Common myeloid progenitor, CD34-positive (primary cell): ENCODE measurements at regions not wholly inside any gene's neighbourhood (a gene's known extent, or its start where the extent isn't known, plus 50 kb on each side); places are given as distances from the start of the nearest gene placed in this dataset.

Experiments
- CTCF ChIA-PET: fragments of 350-600 bp; sonication (Branson Sonifier 250); formaldehyde crosslinking; loops from one replicate; lab custom pipeline; 2021; ENCODE audit warnings: antibody characterized with exemption; lab: Charles Lee
- POLR2A ChIA-PET: fragments of 350-600 bp; sonication (Branson Sonifier 250); formaldehyde crosslinking; loops from one replicate; lab custom pipeline; 2021; ENCODE audit warnings: antibody characterized with exemption; lab: Charles Lee
- DNase-seq, 3 donors: peaks; one replicate each; pipeline versions ENCODE4 v3.0.0 to v3.0.0-alpha.2; 2013
- H3K27ac ChIP-seq, 2 experiments: 1 replicate in 1 of 2; 2 replicates in 1 of 2; pipeline ENCODE4 v1.7.0; 2013; ENCODE audit warnings: inconsistent platforms in 2 of 2, low read length in 2 of 2, mild to moderate bottlenecking in 2 of 2, low read depth in 1 of 2, moderate library complexity in 1 of 2; ENCODE audit not compliant: severe bottlenecking in 2 of 2, insufficient read depth in 1 of 2, poor library complexity in 1 of 2
- H3K27me3 ChIP-seq, 5 experiments: replicated peaks in 2 of 5; 1 replicate in 3 of 5; 2 replicates in 2 of 5; pipeline versions ENCODE4 v1.6.1 to v1.7.0; 2013; ENCODE audit warnings: low read length in 4 of 5, mild to moderate bottlenecking in 2 of 5, moderate library complexity in 2 of 5, inconsistent platforms in 1 of 5; ENCODE audit not compliant: insufficient read depth in 5 of 5, control insufficient read depth in 4 of 5
- H3K36me3 ChIP-seq, 4 experiments: 1 replicate in 2 of 4; 2 replicates in 2 of 4; pipeline versions ENCODE4 v1.6.1 to v1.7.0; 2013; ENCODE audit warnings: low read length in 3 of 4, control low read depth in 1 of 4, mild to moderate bottlenecking in 1 of 4; ENCODE audit not compliant: control insufficient read depth in 4 of 4, insufficient read depth in 4 of 4
- H3K4me1 ChIP-seq, 4 experiments: 1 replicate in 3 of 4; 2 replicates in 1 of 4; pipeline versions ENCODE4 v1.6.1 to v1.7.1; 2013; ENCODE audit warnings: low read length in 3 of 4, mild to moderate bottlenecking in 3 of 4, control low read depth in 1 of 4, inconsistent platforms in 1 of 4, moderate library complexity in 1 of 4; ENCODE audit not compliant: control insufficient read depth in 4 of 4, insufficient read depth in 4 of 4; ENCODE audit errors: control extremely low read depth in 1 of 4
- H3K4me3 ChIP-seq, 7 experiments: 1 replicate in 4 of 7; 2 replicates in 3 of 7; pipeline versions ENCODE4 v1.5.1 to v1.7.0; 2013; ENCODE audit warnings: mild to moderate bottlenecking in 7 of 7, low read length in 6 of 7, moderate library complexity in 6 of 7, inconsistent platforms in 2 of 7, low read depth in 2 of 7, control low read depth in 1 of 7; ENCODE audit not compliant: insufficient read depth in 4 of 7, control insufficient read depth in 1 of 7; ENCODE audit errors: extremely low read depth in 1 of 7
- H3K9me3 ChIP-seq, 5 experiments: 1 replicate in 4 of 5; 2 replicates in 1 of 5; pipeline versions ENCODE4 v1.6.1 to v1.7.1; 2013; ENCODE audit warnings: low read length in 4 of 5, mild to moderate bottlenecking in 2 of 5, inconsistent platforms in 1 of 5, low read depth in 1 of 5, moderate library complexity in 1 of 5; ENCODE audit not compliant: control insufficient read depth in 4 of 5, insufficient read depth in 2 of 5; ENCODE audit errors: control extremely low read depth in 1 of 5
- WGBS: methylation state at CpG from one replicate; pipeline ENCODE4 v1.1.5; 2013; ENCODE audit not compliant: insufficient coverage; 5-methylcytosine and 5-hydroxymethylcytosine counted together

DNA sequence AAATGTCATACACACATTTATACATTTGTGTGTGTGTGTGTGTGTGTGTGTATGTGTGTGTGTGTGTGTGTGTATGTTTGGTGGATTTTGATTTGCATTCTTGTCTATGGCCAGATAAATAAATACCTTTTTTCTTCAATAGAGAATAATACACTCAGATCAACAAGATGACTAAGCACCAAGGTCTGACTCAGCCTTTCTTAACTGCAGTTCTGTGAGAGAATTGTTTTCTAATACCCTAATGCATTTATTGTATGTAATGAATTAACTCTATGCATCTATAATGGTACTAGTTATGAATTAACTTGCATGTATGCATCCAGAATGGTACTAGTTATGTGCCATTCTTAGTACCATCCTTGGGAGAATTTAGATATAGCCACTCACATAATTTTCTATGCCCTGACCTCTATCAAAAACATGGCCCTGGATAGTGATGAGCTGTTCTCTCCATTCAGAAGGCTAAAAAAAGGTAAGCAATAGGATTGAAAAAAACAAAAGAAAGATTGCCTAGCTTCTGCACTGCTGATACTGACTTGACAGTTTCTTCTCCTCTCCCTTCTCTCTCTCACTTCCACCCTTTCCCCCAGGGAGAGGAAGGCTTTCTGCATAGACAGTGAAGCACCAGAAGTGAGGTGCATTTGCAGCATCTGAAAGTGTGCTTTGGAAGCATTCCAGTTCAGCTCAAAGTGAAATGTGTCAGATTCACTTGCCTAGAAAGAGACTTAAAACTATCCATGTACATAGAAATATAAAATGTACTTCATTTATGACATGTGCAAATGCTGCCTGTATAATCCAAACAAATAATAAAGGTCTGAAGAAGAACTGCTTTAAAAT is 55.1 kb upstream of the CCDC112 start:
- H3K27me3 ChIP-seq = no peaks in the 10 kb centered on the region
- ChIA-PET POLR2A (no interaction called here), CTCF (interaction anchor here (1.0 kb wide), 1 partner anchor 165 kb away, joined by 3 read pairs; no protein-coding TSS in a partner anchor)
- DNase-seq = peak in 2 of 3 donors; percentile 58 to 64
- H3K36me3 ChIP-seq = no peaks in the 10 kb centered on the region
- H3K27ac ChIP-seq = no peak overlapping the region
- H3K4me3 ChIP-seq = no peak overlapping the region
- H3K9me3 ChIP-seq = peaks cover 0 to 3% (median 0%) of the 10 kb centered on the region in 5 experiments
- no peaks in the 10 kb centered on the region for H3K4me1 ChIP-seq

DNA sequence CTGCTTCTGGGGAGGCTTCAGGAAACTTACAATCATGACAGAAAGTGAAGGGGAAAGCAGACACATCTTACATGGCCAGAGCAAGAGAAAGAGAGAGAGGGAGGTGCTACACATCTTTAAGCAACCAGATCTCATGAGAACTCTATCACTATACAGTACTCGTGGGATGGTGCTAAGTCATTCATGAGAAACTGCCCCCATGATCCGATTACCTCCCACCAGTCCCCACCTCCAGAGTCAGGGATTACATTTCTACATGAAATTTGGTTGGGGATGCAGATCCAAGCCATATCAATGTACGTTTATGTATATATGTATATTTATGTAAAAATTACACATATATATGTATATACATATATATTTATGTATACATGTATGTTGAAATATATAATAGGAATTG is 54.4 kb upstream of the CCDC112 start:
- H3K27ac ChIP-seq = no peak overlapping the region
- POLR2A ChIA-PET = no interaction called here
- peaks cover 0 to 2% (median 0%) of the 10 kb centered on the region in 5 experiments for H3K9me3 ChIP-seq
- no peak overlapping the region for H3K4me3 ChIP-seq
- no peak for DNase-seq
- no CpG with 5 or more reads among the region's 3 CpGs for WGBS
- CTCF ChIA-PET = interaction anchor here (1.5 kb wide), 1 partner anchor 49 kb away, joined by 3 read pairs; no protein-coding TSS in a partner anchor
- no peaks in the 10 kb centered on the region for H3K36me3 ChIP-seq
- H3K4me1 ChIP-seq = no peaks in the 10 kb centered on the region
- H3K27me3 ChIP-seq = no peaks in the 10 kb centered on the region

DNA sequence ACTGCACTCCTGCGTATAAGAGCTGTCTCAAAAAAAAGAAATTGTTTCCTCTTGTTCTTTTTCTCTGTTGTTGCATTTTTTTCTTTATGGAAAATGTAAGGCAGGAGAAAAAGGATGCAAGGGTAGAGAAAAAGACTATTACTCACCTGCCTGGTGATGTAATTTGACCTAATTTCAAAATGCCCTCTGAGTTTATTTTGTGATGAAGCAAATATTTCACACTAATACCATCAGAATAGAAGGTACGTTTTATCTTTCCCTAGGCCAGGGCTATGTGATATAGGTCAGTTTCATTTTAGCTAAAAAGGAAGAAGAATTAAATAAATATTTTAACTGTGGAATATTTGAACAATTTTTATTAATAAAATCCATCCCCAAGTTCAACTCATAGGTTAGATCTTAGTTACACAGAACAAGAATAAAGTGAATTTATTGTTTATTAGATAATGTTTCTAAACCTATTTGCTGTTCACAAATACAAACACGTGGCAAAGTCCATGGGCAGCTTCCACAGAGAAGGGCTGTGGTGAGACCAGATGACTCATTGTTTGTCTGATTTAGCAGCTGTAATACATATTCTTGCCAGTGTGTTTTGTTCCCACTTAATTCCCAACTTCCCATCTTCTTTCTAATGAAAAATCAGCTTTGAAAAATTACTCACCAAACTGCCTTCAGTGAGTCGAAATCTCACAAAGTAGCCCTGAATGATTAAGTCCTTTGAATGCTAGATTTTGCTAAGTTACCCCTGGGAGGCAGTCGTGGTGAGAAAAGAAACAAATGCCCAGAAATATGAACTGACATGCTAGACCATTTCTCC is 52.8 kb upstream of the CCDC112 start:
- Histone ChIP-seq H3K4me1 (no peaks in the 10 kb centered on the region), H3K36me3 (no peaks in the 10 kb centered on the region), H3K4me3 (no peak overlapping the region), H3K27me3 (no peaks in the 10 kb centered on the region), H3K27ac (no peak overlapping the region), H3K9me3 (peaks cover 0 to 2% (median 0%) of the 10 kb centered on the region in 5 experiments)
- POLR2A ChIA-PET = no interaction called here
- 100% methylated on average over 2 of the region's 5 CpGs for WGBS
- CTCF ChIA-PET = interaction anchor here (1.5 kb wide), 1 partner anchor 47 kb away, joined by 3 read pairs; no protein-coding TSS in a partner anchor
- peak in 2 of 3 donors; percentile 39 to 49 for DNase-seq

DNA sequence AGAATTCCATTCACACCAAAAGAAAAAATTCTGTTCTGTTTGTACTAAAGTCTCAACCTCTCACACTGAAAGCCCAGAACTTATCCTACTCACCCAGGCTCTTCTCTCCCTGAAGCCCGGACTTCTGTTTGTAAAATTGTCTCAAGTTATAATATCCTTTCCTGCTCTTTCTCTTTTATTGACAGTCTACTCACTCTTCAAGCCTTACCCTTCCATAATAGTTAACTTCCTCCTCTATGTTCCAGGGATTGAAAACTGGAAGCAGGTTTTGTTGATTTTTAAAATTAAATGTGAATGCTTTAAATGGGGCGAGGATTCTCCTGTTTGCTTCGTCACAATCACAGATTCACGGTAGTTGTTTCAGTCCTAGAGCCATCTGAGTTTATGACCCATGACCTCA is 51.7 kb upstream of the CCDC112 start:
- H3K9me3 ChIP-seq = peaks cover 0 to 2% (median 0%) of the 10 kb centered on the region in 5 experiments
- H3K4me3 ChIP-seq = no peak overlapping the region
- ChIA-PET POLR2A (no interaction called here), CTCF (no interaction called here)
- no peak overlapping the region for H3K27ac ChIP-seq
- WGBS = 100% methylated on average over 3 of the region's 4 CpGs
- H3K36me3 ChIP-seq = no peaks in the 10 kb centered on the region
- DNase-seq = no peak
- H3K4me1 ChIP-seq = no peaks in the 10 kb centered on the region
- no peaks in the 10 kb centered on the region for H3K27me3 ChIP-seq
